ENCODE measurements at regions not wholly inside any gene's neighbourhood (a gene's known extent, or its start where the extent isn't known, plus 50 kb on each side); places are given as distances from the start of the nearest gene placed in this dataset.

- no peak for DNase-seq (ENCODE audit: insufficient read length, low spot score)
- no peak for TF ChIP-seq POLR2AphosphoS5 (IDR thresholded peaks at IDR 0.05; ENCODE audit: low read depth, low read length)
- TF ChIP-seq SPI1 (IDR thresholded peaks at IDR 0.05; ENCODE audit: low read depth, low read length), result no peak
- no peak for TF ChIP-seq PAX5 (IDR thresholded peaks at IDR 0.05; ENCODE audit: insufficient read depth, low read length, severe bottlenecking)
- no peak for TF ChIP-seq POU2F2 (IDR thresholded peaks at IDR 0.05; ENCODE audit: low read depth, low read length)
- TF ChIP-seq TAF1 (IDR thresholded peaks at IDR 0.05; ENCODE audit: low read depth, low read length), result no peak
- TF ChIP-seq POLR2A (IDR thresholded peaks at IDR 0.05; ENCODE audit: low read depth, low read length), result no peak
- no peak for FAIRE-seq
Observed at GRCh38 chr12:28099871-28100270, 90.4 kb upstream of the CCDC91 start.

- FAIRE-seq (no peak), DNase-seq (ENCODE audit: insufficient read length, low spot score) (no peak)
- TF ChIP-seq POLR2AphosphoS5 (IDR thresholded peaks at IDR 0.05; ENCODE audit: low read depth, low read length) (no peak), PAX5 (IDR thresholded peaks at IDR 0.05; ENCODE audit: insufficient read depth, low read length, severe bottlenecking) (no peak), TAF1 (IDR thresholded peaks at IDR 0.05; ENCODE audit: low read depth, low read length) (no peak), POLR2A (IDR thresholded peaks at IDR 0.05; ENCODE audit: low read depth, low read length) (no peak), POU2F2 (IDR thresholded peaks at IDR 0.05; ENCODE audit: low read depth, low read length) (no peak), SPI1 (IDR thresholded peaks at IDR 0.05; ENCODE audit: low read depth, low read length) (no peak)
Observed at GRCh38 chr12:28100717-28101116, 89.5 kb upstream of the CCDC91 start.

GRCh38 chr12:28104316-28104715, 85.9 kb upstream of the CCDC91 start:
- DNase-seq (ENCODE audit: insufficient read length, low spot score) (no peak), FAIRE-seq (no peak)
- TF ChIP-seq TAF1 (IDR thresholded peaks at IDR 0.05; ENCODE audit: low read depth, low read length) (no peak), SPI1 (IDR thresholded peaks at IDR 0.05; ENCODE audit: low read depth, low read length) (no peak), POLR2A (IDR thresholded peaks at IDR 0.05; ENCODE audit: low read depth, low read length) (no peak), PAX5 (IDR thresholded peaks at IDR 0.05; ENCODE audit: insufficient read depth, low read length, severe bottlenecking) (no peak), POU2F2 (IDR thresholded peaks at IDR 0.05; ENCODE audit: low read depth, low read length) (no peak), POLR2AphosphoS5 (IDR thresholded peaks at IDR 0.05; ENCODE audit: low read depth, low read length) (no peak)

- no peak for DNase-seq (ENCODE audit: insufficient read length, low spot score)
- TF ChIP-seq SPI1 (IDR thresholded peaks at IDR 0.05; ENCODE audit: low read depth, low read length) (no peak), POLR2A (IDR thresholded peaks at IDR 0.05; ENCODE audit: low read depth, low read length) (no peak), TAF1 (IDR thresholded peaks at IDR 0.05; ENCODE audit: low read depth, low read length) (no peak), POU2F2 (IDR thresholded peaks at IDR 0.05; ENCODE audit: low read depth, low read length) (no peak), PAX5 (IDR thresholded peaks at IDR 0.05; ENCODE audit: insufficient read depth, low read length, severe bottlenecking) (no peak), POLR2AphosphoS5 (IDR thresholded peaks at IDR 0.05; ENCODE audit: low read depth, low read length) (no peak)
- FAIRE-seq, result no peak
Observed at GRCh38 chr12:28104903-28105864, 85.1 kb upstream of the CCDC91 start.

GRCh38 chr12:28107679-28108078, 82.6 kb upstream of the CCDC91 start:
- FAIRE-seq, result no peak
- DNase-seq (ENCODE audit: insufficient read length, low spot score), result no peak
- TF ChIP-seq PAX5 (IDR thresholded peaks at IDR 0.05; ENCODE audit: insufficient read depth, low read length, severe bottlenecking) (no peak), TAF1 (IDR thresholded peaks at IDR 0.05; ENCODE audit: low read depth, low read length) (no peak), POU2F2 (IDR thresholded peaks at IDR 0.05; ENCODE audit: low read depth, low read length) (no peak), POLR2A (IDR thresholded peaks at IDR 0.05; ENCODE audit: low read depth, low read length) (no peak), POLR2AphosphoS5 (IDR thresholded peaks at IDR 0.05; ENCODE audit: low read depth, low read length) (no peak), SPI1 (IDR thresholded peaks at IDR 0.05; ENCODE audit: low read depth, low read length) (no peak)

- no peak for TF ChIP-seq TAF1 (IDR thresholded peaks at IDR 0.05; ENCODE audit: low read depth, low read length)
- no peak for DNase-seq (ENCODE audit: insufficient read length, low spot score)
- FAIRE-seq, result peak; percentile 54
Observed at GRCh38 chr12:28108599-28108998, 81.7 kb upstream of the CCDC91 start.

GRCh38 chr12:28110329-28110728, 79.9 kb upstream of the CCDC91 start:
- FAIRE-seq, result no peak
- no peak for DNase-seq (ENCODE audit: insufficient read length, low spot score)
- no peak for TF ChIP-seq POLR2A (IDR thresholded peaks at IDR 0.05; ENCODE audit: low read depth, low read length)
- TF ChIP-seq PAX5 (IDR thresholded peaks at IDR 0.05; ENCODE audit: insufficient read depth, low read length, severe bottlenecking), result no peak
- no peak for TF ChIP-seq TAF1 (IDR thresholded peaks at IDR 0.05; ENCODE audit: low read depth, low read length)
- TF ChIP-seq POLR2AphosphoS5 (IDR thresholded peaks at IDR 0.05; ENCODE audit: low read depth, low read length), result no peak
- no peak for TF ChIP-seq SPI1 (IDR thresholded peaks at IDR 0.05; ENCODE audit: low read depth, low read length)
- TF ChIP-seq POU2F2 (IDR thresholded peaks at IDR 0.05; ENCODE audit: low read depth, low read length), result no peak

GRCh38 chr12:28114488-28114887, 75.8 kb upstream of the CCDC91 start:
- no peak for TF ChIP-seq SPI1 (IDR thresholded peaks at IDR 0.05; ENCODE audit: low read depth, low read length)
- TF ChIP-seq POU2F2 (IDR thresholded peaks at IDR 0.05; ENCODE audit: low read depth, low read length), result no peak
- no peak for TF ChIP-seq PAX5 (IDR thresholded peaks at IDR 0.05; ENCODE audit: insufficient read depth, low read length, severe bottlenecking)
- TF ChIP-seq TAF1 (IDR thresholded peaks at IDR 0.05; ENCODE audit: low read depth, low read length), result no peak
- TF ChIP-seq POLR2AphosphoS5 (IDR thresholded peaks at IDR 0.05; ENCODE audit: low read depth, low read length), result no peak
- no peak for FAIRE-seq
- DNase-seq (ENCODE audit: insufficient read length, low spot score), result no peak

GRCh38 chr12:28121433-28121832, 68.8 kb upstream of the CCDC91 start:
- DNase-seq (ENCODE audit: insufficient read length, low spot score), result no peak
- FAIRE-seq, result no peak
- TF ChIP-seq POU2F2 (IDR thresholded peaks at IDR 0.05; ENCODE audit: low read depth, low read length) (no peak), POLR2A (IDR thresholded peaks at IDR 0.05; ENCODE audit: low read depth, low read length) (no peak), PAX5 (IDR thresholded peaks at IDR 0.05; ENCODE audit: insufficient read depth, low read length, severe bottlenecking) (no peak), SPI1 (IDR thresholded peaks at IDR 0.05; ENCODE audit: low read depth, low read length) (no peak), POLR2AphosphoS5 (IDR thresholded peaks at IDR 0.05; ENCODE audit: low read depth, low read length) (no peak), TAF1 (IDR thresholded peaks at IDR 0.05; ENCODE audit: low read depth, low read length) (no peak)
